DOHH2 (cell line): ENCODE measurements at regions not wholly inside any gene's neighbourhood (a gene's known extent, or its start where the extent isn't known, plus 50 kb on each side); places are given as distances from the start of the nearest gene placed in this dataset.

Experiments
- EZH2phosphoT487 ChIP-seq: fragments of 200-600 bp; sonication (generic); IDR thresholded peaks from 2 replicates; pipeline ENCODE4 v1.6.1; 2017; ENCODE audit warnings: borderline replicate concordance, mild to moderate bottlenecking, antibody characterized with exemption, low read length, moderate library complexity, mixed read lengths
- TF ChIP-seq, protein P1 (sequence below): fragments of 200-600 bp; sonication (generic); IDR thresholded peaks from one replicate; pipeline ENCODE4 v1.5.1; 2014; ENCODE audit warnings: antibody characterized with exemption, mild to moderate bottlenecking, low read depth, low read length; ENCODE audit not compliant: poor library complexity, severe bottlenecking

DNA sequence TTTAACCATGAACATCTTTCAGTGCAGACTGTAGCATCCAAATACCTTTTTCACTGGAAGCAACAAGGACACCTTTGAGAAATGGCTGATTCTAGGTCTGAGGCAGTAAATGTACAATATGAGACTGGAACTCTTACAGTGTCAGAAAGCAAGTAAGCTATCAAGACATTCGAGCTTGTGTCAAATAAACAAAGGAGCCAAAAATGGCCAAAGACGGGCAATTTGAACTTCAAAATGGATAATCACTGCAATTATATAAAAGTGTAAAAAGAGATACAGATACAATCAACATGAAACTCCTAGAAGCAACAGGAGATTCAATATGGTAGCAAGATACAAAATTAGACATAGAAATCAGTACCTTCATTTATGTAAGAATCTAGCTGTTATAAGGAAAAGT lies 138.5 kb upstream of the CCDC54 start:
- TF ChIP-seq, protein P1, sequence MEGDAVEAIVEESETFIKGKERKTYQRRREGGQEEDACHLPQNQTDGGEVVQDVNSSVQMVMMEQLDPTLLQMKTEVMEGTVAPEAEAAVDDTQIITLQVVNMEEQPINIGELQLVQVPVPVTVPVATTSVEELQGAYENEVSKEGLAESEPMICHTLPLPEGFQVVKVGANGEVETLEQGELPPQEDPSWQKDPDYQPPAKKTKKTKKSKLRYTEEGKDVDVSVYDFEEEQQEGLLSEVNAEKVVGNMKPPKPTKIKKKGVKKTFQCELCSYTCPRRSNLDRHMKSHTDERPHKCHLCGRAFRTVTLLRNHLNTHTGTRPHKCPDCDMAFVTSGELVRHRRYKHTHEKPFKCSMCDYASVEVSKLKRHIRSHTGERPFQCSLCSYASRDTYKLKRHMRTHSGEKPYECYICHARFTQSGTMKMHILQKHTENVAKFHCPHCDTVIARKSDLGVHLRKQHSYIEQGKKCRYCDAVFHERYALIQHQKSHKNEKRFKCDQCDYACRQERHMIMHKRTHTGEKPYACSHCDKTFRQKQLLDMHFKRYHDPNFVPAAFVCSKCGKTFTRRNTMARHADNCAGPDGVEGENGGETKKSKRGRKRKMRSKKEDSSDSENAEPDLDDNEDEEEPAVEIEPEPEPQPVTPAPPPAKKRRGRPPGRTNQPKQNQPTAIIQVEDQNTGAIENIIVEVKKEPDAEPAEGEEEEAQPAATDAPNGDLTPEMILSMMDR: no peak
- no peak for TF ChIP-seq EZH2phosphoT487
